Stromal cell of bone marrow (primary cell): ENCODE measurements at regions not wholly inside any gene's neighbourhood (a gene's known extent, or its start where the extent isn't known, plus 50 kb on each side); places are given as distances from the start of the nearest gene placed in this dataset.
"Not testable (repeated sequence)": the region's sequence is repeated elsewhere in the genome, so short reads cannot be mapped to it uniquely, and the experiment has no call there.

Experiments used
- DNase-seq: peaks from one replicate; pipeline ENCODE4 v3.0.0-alpha.2; 2012; ENCODE audit warnings: low read depth

DNA sequence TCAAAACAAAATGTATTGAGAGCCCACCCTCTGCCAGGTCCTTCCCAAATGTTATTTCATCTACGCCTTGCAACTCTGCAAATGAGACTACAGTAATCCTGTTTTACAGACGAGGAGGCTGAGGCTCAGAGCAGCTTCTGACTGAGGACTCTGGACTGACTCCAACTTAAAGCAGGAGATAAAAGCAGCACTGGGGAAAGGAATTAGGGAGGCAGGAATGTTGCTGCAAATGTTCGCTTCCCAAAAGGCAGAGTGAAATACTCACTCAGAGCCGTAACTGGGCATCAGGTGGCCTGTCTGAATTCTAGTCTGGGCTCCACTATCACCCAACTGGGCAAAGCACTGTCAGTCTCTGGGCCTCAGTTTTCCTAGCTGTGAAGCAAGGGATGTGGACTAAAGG is 94.7 kb upstream of the SRD5A3 start:
- no peak for DNase-seq

DNA sequence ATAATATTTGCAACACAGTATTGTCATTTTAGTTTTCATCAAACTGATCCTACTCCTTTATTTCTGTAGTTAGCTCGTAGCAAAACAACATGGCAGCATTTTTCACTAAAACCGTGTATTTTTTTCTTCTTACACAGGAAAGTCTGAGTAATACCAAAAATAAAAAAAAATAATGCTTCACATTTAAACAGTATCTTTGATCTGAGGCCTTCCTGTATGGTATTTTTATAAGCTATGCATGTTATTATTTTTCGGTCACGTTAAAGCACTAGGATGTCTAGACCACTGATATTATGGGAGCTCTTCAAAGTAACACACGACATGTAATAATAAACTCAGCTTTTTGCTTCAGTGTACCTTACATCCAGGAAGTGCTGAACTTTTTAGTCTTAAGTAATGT is 94.1 kb upstream of the SRD5A3 start:
- no peak for DNase-seq

DNA sequence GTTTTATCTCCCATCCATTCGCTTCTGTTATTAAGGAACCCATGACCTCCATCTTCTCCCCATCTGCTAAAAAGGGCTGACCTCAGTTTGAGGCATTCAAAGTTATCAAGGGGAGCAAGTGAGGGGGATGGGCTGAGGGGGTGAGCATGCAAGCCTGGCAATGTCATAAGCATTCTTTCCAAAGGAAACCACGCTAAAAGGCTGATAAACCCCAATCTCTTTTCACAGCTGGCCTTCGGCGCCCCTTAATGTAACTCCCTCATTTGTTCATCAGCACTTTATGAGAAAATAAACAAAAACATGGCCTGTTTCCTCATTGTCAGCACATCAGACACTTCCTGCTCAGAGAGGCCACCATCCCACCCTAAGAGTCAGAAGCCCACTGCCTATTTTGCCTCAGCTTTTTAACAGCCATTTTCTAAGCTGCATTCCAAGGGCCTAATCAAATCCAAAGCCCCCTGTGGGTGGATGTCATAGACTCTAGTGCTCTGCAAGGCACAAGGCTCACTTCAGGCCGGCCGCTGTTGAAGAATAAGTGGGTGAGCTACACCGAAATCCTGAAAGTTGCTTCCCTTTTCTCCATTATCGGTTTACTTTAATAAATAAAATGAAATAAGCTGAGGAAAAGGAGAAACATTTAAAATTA is 92.0 kb upstream of the SRD5A3 start:
- DNase-seq: no peak

DNA sequence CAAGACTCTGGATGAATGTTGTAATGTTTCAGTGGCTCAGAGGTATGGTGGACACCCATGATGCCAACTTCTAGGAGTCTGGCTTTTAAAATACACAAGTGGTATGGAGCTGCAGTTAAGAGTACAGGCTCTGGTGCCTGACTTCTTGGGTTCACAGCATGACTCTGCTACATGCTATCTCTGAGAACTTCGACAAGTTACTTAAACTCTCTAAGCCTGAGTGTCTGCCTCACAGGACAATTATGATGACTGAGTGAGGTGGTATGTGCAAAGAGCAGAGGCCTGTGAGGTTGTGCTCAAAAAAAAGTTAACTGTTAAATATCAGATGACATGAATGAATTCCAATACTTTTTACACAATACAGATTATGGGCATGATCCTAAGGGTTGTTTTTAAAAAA is 90.9 kb upstream of the SRD5A3 start:
- DNase-seq: peak; percentile 61

DNA sequence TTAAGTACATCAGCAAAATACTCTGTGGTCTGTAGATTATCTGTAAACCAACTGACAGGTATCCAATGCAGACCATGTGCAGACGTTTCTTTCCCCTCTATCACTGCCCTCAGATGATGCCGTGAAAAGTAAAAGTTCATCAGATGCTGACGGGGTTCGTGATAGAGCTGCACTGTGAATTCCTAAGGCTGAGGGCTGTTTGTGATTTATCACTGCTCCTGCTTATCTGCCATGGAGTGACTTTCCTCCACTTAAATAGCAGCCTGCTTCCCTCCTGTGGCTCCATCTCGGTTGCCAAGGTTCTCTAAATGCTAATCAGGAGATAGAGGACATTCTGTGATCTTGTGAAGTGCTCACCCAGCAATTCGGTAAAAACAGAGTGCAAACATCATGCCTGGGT is 89.3 kb upstream of the SRD5A3 start:
- no peak for DNase-seq

DNA sequence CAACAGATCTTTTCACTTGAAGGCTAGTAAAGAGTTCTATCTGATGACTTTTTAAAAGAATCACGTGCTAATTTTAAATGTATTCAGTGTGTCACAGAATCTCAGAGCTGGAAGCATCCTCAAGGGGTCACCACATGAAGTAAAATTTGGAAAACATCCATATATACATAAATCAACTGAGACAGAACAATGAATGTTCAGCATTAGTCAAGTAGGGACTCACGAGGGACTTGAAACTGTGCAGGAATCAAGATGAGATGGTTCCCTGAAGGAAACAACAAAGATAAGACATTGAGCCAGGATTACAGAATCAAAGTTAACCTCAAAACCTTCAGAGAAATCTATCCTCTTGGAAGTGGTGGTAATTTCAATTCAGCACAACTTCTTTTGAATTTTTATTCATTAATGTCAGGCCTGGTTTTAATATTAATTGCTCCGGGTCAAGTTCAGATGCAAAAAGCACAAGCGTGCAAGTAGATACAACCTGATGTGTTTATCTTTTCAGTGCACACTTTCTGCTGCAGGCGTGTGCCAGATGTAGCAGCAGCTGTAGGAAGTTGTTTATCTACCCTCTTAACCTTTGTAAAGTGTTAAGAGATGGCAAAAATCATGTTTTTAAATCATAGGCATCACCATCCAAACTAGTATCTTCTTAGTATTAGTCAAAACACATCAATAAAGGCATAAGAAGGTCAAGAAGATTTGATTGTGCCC is 87.7 kb upstream of the SRD5A3 start:
- DNase-seq: no peak

DNA sequence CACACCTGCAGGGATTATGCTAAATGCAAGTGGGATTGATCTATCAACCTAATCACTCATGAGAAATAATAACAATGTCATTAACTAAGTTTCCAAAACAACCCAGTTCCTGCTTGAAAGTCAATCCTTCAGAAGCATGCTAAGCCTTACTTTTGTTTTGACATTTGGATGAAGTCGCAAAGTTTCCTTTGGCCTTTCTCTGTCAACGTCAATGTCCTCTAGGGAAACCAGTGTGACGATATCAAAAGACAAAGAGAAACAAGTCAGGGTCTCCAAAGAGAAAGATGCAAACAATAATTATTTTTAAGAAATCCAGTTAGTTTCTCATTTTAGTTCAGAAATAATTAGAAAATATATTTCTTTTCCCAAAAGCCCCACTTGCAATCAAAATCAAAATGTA is 86.7 kb upstream of the SRD5A3 start:
- no peak for DNase-seq

DNA sequence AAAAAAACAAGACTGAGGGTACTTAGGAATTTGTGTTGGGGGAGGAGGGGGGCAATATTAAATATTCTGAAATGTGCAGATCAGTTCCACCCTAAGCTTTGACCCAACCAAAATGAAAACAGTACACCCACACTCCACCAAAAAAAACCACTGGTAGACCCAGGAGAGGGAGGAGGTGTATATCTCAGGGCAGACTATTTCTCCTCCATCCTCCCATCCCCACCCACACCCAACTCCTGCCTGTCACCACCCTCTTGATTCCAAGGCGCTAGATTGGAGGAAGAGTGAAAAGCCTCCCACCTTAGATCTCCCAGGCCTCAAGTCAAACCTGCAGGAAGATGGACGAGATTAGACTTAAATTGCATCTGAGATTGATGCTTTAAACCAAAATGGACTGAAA is 76.6 kb upstream of the SRD5A3 start:
- no peak for DNase-seq

DNA sequence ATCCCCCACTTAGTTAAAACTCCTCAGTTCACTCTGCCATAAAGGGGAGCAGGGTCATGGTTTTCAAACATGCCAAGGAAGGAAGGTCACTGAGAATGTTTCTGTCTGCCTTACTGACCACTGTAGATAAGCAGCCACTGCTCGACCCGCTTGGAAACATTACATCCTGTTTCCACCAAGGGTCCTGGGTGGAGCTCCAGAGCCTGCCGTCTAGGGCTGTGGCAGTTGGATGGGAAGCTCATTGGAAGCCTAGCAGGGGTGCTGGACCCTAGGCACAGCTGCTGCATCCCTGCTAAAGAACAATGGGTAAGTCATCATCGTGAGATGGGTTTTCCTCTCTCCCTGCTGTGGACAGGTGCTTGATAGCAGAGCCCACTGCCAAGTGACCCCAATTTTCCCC is 76.0 kb upstream of the SRD5A3 start:
- no peak for DNase-seq

DNA sequence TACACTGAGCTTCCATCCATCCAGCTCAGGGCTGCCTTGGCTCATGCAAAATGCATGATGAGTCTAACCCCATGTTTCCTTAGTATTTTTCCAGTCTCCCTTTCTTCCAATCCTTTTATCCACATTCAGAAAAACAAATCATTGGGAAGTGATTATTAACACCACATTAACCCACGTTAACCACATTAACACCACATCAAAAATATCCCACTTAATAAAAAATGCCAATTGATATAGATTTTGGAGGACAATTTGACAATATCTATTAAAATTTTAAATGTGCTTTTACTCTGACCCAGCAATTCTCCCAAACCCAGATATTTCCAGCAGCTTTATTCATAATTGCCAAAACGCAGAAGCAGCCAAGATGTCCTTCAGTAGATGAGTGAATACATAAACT is 75.6 kb upstream of the SRD5A3 start:
- DNase-seq: no peak

DNA sequence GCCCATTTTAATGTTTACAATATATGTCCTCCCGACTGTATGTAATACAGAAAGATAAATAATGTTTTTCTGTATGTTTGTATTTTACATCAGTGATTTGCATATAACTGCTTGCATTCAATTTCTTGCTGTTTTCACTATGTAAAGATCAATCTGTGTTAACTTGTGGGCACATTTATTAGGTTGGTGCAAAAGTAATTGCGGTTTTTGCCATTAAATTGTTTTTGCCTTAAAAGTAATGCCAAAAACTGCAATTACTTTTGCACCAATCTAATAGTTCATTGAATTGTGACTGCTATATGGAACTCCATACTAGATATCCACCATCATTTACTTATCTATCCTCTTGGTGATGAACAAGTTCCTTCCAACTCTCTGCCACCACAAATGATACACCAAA is 73.9 kb upstream of the SRD5A3 start:
- no peak for DNase-seq

DNA sequence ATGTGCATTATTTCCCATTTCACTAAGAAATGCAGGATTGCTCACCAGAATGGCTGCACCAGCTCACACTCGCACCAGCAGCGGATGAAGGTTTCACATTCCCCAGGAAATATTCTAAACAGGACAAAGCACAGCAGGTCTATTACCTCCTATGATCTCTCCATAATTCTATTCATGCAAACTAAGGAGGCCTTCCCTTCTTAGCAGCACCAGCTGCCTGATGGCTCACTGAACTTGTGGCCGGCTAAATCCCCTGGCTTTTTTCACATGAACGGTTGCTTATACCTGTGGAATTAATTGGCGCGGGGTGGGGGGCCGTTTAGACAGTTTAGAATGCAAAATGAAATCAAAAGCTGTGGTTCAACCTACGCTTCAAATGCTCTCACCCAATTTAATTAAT is 73.5 kb upstream of the SRD5A3 start:
- DNase-seq: no peak

DNA sequence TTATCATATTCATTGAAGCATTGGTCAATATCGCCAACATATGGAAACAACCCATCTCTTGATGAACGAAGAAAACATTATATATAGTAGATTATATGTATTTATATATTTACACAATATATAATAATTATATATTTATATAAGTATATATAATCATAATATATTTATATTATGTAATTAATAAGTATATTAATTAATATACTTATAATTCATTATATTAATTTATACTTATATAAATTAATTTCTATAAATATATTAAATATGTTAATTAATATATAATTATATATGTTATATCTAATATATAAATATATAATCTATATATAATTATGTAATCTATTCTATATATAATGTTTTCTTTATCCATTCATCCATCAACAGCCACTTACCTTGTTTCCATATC is 69.0 kb upstream of the SRD5A3 start:
- no peak for DNase-seq

DNA sequence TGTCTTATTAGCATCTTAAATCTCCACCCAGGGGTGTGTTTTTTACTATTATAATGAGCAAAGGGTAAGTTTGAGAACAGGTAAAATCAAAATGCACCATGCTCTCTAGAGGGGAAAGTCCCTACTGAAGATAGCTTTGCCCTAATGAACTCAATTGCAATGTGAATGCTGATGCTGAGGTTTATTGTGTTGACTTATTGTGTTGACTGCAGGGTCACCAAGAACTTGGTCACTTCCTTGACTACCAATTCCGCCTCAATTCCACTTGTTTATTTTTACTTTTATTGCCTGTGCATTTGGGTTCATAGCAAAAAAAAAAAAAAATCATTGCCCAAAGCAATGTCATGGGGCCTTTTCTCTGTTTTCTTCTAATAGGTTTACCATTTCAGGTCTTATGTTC is 67.7 kb upstream of the SRD5A3 start:
- no peak for DNase-seq

DNA sequence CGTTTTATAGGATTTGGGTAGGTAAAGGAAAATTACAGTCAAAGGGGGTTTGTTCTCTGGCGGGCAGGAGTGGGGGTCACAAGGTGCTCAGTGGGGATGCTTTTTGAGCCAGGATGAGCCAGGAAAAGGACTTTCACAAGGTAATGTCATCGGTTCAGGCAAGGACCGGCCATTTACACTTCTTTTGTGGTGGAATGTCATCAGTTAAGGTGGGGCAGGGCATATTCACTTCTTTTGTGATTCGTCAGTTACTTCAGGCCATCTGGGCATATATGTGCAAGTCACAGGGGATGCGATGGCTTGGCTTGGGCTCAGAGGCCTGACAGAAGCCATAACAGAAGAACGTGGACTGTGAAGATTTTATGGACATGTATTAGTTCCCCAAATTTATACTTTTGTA is 65.6 kb upstream of the SRD5A3 start:
- DNase-seq: not testable (repeated sequence)

DNA sequence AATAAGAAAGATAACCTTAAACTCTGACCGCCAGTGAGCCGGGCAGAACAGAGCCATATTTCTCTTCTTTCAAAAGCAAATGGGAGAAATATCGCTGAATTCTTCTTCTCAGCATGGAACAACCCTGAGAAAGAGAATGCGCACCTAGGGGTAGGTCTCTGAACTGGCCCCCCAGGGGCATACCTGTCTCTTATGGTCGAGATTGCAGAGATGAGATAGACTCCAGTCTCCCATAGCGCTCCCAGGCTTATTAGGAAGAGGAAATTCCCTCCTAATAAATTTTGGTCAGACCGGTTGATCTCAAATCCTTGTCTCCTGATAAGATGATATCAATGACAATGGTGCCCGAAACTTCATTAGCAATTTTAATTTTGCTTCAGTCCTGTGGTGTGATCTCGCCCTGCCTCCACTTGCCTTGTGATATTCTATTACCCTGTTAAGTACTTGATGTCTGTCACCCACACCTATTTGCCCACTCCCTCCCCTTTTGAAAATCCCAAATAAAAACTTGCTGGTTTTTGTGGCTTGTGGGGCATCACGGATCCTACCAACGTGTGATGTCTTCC is 64.8 kb upstream of the SRD5A3 start:
- DNase-seq: not testable (repeated sequence)

DNA sequence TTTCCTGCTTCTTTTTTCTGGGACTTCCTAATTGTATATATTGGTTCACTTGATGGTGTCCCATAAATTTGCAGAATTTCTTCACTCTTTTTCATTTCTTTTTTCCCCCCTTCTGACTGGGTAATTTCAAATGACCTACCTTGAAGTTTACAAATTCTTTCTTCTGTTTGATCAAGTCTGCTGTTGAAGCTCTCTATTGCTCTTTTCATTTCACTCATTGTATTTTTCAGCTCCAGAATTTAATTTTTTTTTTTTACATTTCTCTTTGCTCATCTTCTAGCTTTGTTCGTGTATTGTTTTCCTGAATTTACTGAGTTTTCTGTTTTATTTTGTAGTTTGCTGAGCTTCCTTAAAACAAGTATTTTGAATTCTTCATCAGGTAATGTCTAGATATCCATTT is 61.7 kb upstream of the SRD5A3 start:
- no peak for DNase-seq

DNA sequence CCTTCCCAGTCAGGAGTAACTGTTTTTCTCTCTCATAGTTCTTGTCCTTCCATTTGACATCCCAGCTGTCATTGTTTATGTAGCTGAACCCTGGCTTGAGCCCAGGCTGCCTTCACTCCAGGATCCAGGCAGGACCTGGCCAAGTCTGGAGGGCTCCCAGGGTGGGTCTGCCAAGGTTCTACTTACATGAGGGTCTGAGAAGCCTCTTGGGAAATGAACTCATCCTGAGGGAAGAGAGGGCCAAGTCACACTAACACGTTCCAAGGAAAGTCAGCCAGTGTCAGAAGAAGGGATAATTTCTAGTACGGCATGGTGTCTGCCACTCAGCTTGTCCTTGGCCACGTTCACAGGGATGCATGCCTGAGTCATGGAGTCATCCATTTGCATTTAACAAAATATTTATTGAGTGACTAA is 54.8 kb upstream of the SRD5A3 start:
- no peak for DNase-seq

DNA sequence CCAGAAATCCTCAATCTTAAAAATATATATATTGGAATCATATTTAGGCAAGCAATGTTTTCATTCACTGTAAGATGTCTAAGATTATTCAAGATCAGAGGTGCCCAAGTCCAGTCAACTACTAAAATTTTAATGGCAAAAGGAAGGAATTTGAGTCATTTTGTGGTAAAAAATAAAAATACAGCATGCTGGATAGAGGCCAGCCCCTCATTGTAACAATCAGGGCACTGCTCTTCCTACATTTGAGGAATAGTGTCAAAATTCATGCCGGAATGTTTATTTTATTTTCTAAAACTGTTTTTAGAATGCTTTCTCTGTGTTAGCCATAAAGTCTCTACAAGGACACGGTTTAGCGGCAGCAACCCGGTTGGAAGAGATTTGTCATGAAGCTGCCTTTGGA is 49.9 kb upstream of the SRD5A3 start:
- peak; percentile 12 for DNase-seq
